ENCODE measurements at regions not wholly inside any gene's neighbourhood (a gene's known extent, or its start where the extent isn't known, plus 50 kb on each side); places are given as distances from the start of the nearest gene placed in this dataset.

GRCh38 chr22:27568265-27568664 is 233.3 kb downstream of the MN1 start:
- WGBS, result 96% methylated on average over 4 of the region's 4 CpGs
- Histone ChIP-seq H3K4me3 (ENCODE audit: low read depth, low read length) (no peak overlapping the region), H3K36me3 (ENCODE audit: insufficient read depth) (no peaks in the 10 kb centered on the region), H3K4me1 (ENCODE audit: insufficient read depth) (no peaks in the 10 kb centered on the region), H3K27ac (ENCODE audit: low read depth) (no peak overlapping the region)
- no peak for DNase-seq (ENCODE audit: extremely low spot score)

GRCh38 chr22:27571463-27572277 is 229.9 kb downstream of the MN1 start:
- no peak for DNase-seq (ENCODE audit: extremely low spot score)
- Histone ChIP-seq H3K36me3 (ENCODE audit: insufficient read depth) (no peaks in the 10 kb centered on the region), H3K4me1 (ENCODE audit: insufficient read depth) (no peaks in the 10 kb centered on the region), H3K27ac (ENCODE audit: low read depth) (no peak overlapping the region), H3K4me3 (ENCODE audit: low read depth, low read length) (no peak overlapping the region)
- 53% methylated on average over 12 of the region's 12 CpGs for WGBS

GRCh38 chr22:27572278-27572666 is 229.3 kb downstream of the MN1 start:
- no peaks in the 10 kb centered on the region for H3K4me1 ChIP-seq (ENCODE audit: insufficient read depth)
- no peak for DNase-seq (ENCODE audit: extremely low spot score)
- H3K36me3 ChIP-seq (ENCODE audit: insufficient read depth), result no peaks in the 10 kb centered on the region
- H3K4me3 ChIP-seq (ENCODE audit: low read depth, low read length), result no peak overlapping the region
- 90% methylated on average over 2 of the region's 2 CpGs for WGBS
- no peak overlapping the region for H3K27ac ChIP-seq (ENCODE audit: low read depth)

- Histone ChIP-seq H3K27ac (ENCODE audit: low read depth) (no peak overlapping the region), H3K36me3 (ENCODE audit: insufficient read depth) (no peaks in the 10 kb centered on the region), H3K4me3 (ENCODE audit: low read depth, low read length) (no peak overlapping the region), H3K4me1 (ENCODE audit: insufficient read depth) (no peaks in the 10 kb centered on the region)
- no peak for DNase-seq (ENCODE audit: extremely low spot score)
- 29% methylated on average over 22 of the region's 22 CpGs for WGBS
These were observed 228.1 kb downstream of the MN1 start for GRCh38 chr22:27573280-27574001.

DNA sequence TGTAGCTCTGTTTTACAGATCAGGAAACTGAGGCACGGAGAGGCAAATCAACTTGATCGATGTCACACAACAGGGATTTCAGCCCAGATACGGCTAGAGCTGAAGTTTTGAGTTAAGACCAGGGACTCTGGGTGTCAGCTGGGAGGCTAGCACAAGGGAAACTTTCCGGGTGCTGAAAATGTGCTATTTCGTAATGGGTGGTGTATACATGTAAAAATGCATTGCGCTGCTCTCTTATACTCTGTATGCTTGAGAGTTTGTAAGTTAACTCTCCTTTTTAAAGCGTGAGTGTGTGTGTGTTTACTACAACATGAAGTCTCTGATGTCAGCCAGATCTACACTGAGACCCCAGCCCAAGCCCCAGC is 227.6 kb downstream of the MN1 start:
- no peaks in the 10 kb centered on the region for H3K36me3 ChIP-seq (ENCODE audit: insufficient read depth)
- DNase-seq (ENCODE audit: extremely low spot score), result no peak
- WGBS, result 83% methylated on average over 7 of the region's 7 CpGs
- no peaks in the 10 kb centered on the region for H3K4me1 ChIP-seq (ENCODE audit: insufficient read depth)
- H3K27ac ChIP-seq (ENCODE audit: low read depth), result no peak overlapping the region
- no peak overlapping the region for H3K4me3 ChIP-seq (ENCODE audit: low read depth, low read length)

GRCh38 chr22:27574651-27575050 is 226.9 kb downstream of the MN1 start:
- no peaks in the 10 kb centered on the region for H3K4me1 ChIP-seq (ENCODE audit: insufficient read depth)
- no peak overlapping the region for H3K27ac ChIP-seq (ENCODE audit: low read depth)
- no peak for DNase-seq (ENCODE audit: extremely low spot score)
- no peaks in the 10 kb centered on the region for H3K36me3 ChIP-seq (ENCODE audit: insufficient read depth)
- H3K4me3 ChIP-seq (ENCODE audit: low read depth, low read length), result no peak overlapping the region
- 87% methylated on average over 9 of the region's 9 CpGs for WGBS

- WGBS, result 87% methylated on average over 8 of the region's 8 CpGs
These were observed 226.2 kb downstream of the MN1 start for GRCh38 chr22:27575348-27575747.

DNA sequence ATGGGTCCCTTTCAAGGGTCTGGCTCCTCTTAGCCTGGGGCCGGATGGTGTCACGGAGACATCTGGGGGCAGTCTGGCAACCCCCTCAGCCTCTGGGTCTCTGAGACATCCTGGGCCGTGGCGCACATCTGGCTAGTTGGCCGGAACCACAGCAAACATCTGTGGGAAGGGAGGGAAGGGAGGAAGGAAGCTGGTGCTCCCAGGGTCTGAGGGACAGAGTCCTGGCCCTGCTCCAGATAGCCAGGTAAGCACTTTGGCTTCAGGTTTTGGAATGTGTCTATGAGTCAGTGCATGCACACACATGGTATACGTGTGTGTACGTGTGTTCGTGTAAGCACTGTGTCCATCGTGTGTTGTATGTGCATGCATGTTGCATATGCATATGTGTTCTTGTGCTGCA is 225.1 kb downstream of the MN1 start:
- WGBS, result 71% methylated on average over 9 of the region's 9 CpGs
- Histone ChIP-seq H3K4me3 (ENCODE audit: low read depth, low read length) (no peak overlapping the region), H3K27ac (ENCODE audit: low read depth) (no peak overlapping the region), H3K36me3 (ENCODE audit: insufficient read depth) (no peaks in the 10 kb centered on the region), H3K4me1 (ENCODE audit: insufficient read depth) (no peaks in the 10 kb centered on the region)
- DNase-seq (ENCODE audit: extremely low spot score), result no peak

More at GRCh38 chr22:27575348-27575747, 226.2 kb downstream of the MN1 start:
- no peak for DNase-seq (ENCODE audit: extremely low spot score)
- no peak overlapping the region for H3K4me3 ChIP-seq (ENCODE audit: low read depth, low read length)
- H3K4me1 ChIP-seq (ENCODE audit: insufficient read depth), result no peaks in the 10 kb centered on the region
- no peak overlapping the region for H3K27ac ChIP-seq (ENCODE audit: low read depth)
- no peaks in the 10 kb centered on the region for H3K36me3 ChIP-seq (ENCODE audit: insufficient read depth)

DNA sequence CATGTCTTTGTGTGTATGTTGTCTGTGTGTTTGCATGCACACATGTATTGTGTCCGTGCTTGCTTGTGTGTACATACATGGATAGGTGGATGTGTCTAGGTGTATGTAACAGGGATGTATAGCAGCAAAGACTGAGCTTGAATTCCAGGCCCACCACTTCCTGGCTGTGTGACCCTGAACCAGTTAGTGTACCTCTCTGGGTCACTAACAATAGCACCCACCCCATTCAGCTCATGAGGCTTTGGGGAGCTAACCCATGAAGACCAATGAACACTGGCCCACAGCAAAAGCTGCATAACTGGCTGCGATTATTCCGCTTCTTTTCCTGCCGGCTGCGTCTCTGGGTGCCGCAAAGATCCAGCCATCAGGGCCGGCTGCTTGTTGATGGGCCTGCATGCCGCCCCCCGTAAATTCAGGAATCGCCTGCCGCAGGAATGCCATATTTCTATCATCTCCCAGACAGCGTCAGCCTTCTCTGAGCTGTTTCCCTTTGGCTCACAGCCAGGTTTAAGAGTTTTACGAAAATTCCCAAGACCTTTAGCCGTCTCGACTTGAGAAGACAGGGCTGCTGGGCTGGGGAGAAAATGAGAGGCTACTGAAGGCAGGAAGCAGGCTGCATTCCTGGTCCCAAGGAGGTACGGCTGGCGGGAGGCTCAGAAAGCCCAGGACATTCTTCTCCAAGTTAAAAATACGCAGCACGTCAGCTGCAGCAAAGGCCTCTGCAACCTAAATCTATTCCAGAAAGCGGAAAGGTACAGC is 224.6 kb downstream of the MN1 start:
- Histone ChIP-seq H3K4me1 (ENCODE audit: insufficient read depth) (no peaks in the 10 kb centered on the region), H3K4me3 (ENCODE audit: low read depth, low read length) (no peak overlapping the region), H3K36me3 (ENCODE audit: insufficient read depth) (no peaks in the 10 kb centered on the region), H3K27ac (ENCODE audit: low read depth) (no peak overlapping the region)
- DNase-seq (ENCODE audit: extremely low spot score), result peak; percentile 25
- WGBS, result 55% methylated on average over 20 of the region's 20 CpGs

GRCh38 chr22:27577574-27577969 is 224.0 kb downstream of the MN1 start:
- Histone ChIP-seq H3K36me3 (ENCODE audit: insufficient read depth) (no peaks in the 10 kb centered on the region), H3K4me1 (ENCODE audit: insufficient read depth) (no peaks in the 10 kb centered on the region), H3K4me3 (ENCODE audit: low read depth, low read length) (no peak overlapping the region), H3K27ac (ENCODE audit: low read depth) (no peak overlapping the region)
- DNase-seq (ENCODE audit: extremely low spot score), result no peak
- 84% methylated on average over 12 of the region's 12 CpGs for WGBS

GRCh38 chr22:27578937-27579617 is 222.5 kb downstream of the MN1 start:
- 69% methylated on average over 6 of the region's 6 CpGs for WGBS
- H3K36me3 ChIP-seq (ENCODE audit: insufficient read depth), result no peaks in the 10 kb centered on the region

GRCh38 chr22:27580311-27580897 is 221.2 kb downstream of the MN1 start:
- WGBS, result 90% methylated on average over 13 of the region's 13 CpGs
- Histone ChIP-seq H3K36me3 (ENCODE audit: insufficient read depth) (no peaks in the 10 kb centered on the region), H3K4me1 (ENCODE audit: insufficient read depth) (no peaks in the 10 kb centered on the region), H3K27ac (ENCODE audit: low read depth) (no peak overlapping the region), H3K4me3 (ENCODE audit: low read depth, low read length) (no peak overlapping the region)
- no peak for DNase-seq (ENCODE audit: extremely low spot score)

More at GRCh38 chr22:27578937-27579617, 222.5 kb downstream of the MN1 start:
- H3K27ac ChIP-seq (ENCODE audit: low read depth), result no peak overlapping the region
- no peaks in the 10 kb centered on the region for H3K4me1 ChIP-seq (ENCODE audit: insufficient read depth)
- H3K4me3 ChIP-seq (ENCODE audit: low read depth, low read length), result no peak overlapping the region
- DNase-seq (ENCODE audit: extremely low spot score), result no peak

DNA sequence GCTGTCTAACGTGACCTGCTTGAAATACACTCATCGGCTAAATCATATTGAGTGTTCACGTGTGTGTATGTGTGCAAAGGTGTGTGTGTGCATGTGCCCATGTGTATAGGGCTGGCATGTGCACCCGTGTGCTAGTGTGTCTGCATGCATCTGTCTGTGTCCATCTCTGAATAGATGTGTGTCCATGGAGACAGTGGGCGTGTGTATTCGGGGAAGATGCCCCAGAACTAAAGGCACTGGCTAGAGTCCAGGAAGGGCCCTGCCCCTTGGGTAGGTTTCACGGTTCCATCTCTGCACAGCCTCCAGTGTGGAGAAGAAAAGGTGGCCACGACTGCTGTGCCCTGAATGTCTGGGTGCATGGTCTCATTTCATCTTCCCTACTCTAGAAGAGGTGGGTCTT is 220.3 kb downstream of the MN1 start:
- Histone ChIP-seq H3K4me3 (ENCODE audit: low read depth, low read length) (no peak overlapping the region), H3K36me3 (ENCODE audit: insufficient read depth) (no peaks in the 10 kb centered on the region), H3K27ac (ENCODE audit: low read depth) (no peak overlapping the region), H3K4me1 (ENCODE audit: insufficient read depth) (no peaks in the 10 kb centered on the region)
- WGBS, result 80% methylated on average over 8 of the region's 8 CpGs
- no peak for DNase-seq (ENCODE audit: extremely low spot score)
